GM12878 (cell line): ENCODE measurements at regions not wholly inside any gene's neighbourhood (a gene's known extent, or its start where the extent isn't known, plus 50 kb on each side); places are given as distances from the start of the nearest gene placed in this dataset.

Experiments used
- ATAC-seq: fragments of 200-7000 bp; cut with Tn5 transposase; 3 replicates; pipeline ENCODE4 v1.9.1; 2020; ENCODE audit warnings: mild to moderate bottlenecking, moderate library complexity
- BruUV-seq: library from RNA; stranded (reverse); fragments of 400-500 nt; replicated peaks from 2 replicates; lab custom pipeline; 2021; lab: Mats Ljungman, UMichigan
- CTCF ChIA-PET: fragments of 300-600 bp; sonication (Branson Sonifier 250); formaldehyde crosslinking; extraction: SDS; loops from one replicate; lab custom pipeline; 2021; ENCODE audit warnings: inconsistent platforms; lab: Yijun Ruan, JAX
- POLR2A ChIA-PET: fragments of 350-600 bp; formaldehyde crosslinking; extraction: SDS; loops from one replicate; lab custom pipeline; 2021; ENCODE audit warnings: inconsistent platforms; lab: Charles Lee
- RAD21 ChIA-PET: fragments of 300-600 bp; sonication (Branson Sonifier 250); formaldehyde crosslinking; loops from one replicate; lab custom pipeline; 2023; ENCODE audit warnings: antibody characterized with exemption; ENCODE audit not compliant: unreplicated experiment; lab: Charles Lee
- SMC1A ChIA-PET: fragments of 300-600 bp; sonication (Branson Sonifier 250); formaldehyde crosslinking; loops from one replicate; lab custom pipeline; 2023; ENCODE audit not compliant: unreplicated experiment, uncharacterized antibody; lab: Charles Lee
- DNase-seq: peaks from one replicate; pipeline ENCODE4 v3.0.0-alpha.2; 2011; ENCODE audit warnings: low read depth, low spot score
- FAIRE-seq: peaks from 3 replicates; lab custom pipeline; 2011; peaks lifted over from hg19 to GRCh38; lab: Jason Lieb, UNC
- H2AFZ ChIP-seq: 2 replicates; pipeline ENCODE4 v1.6.0; 2011; ENCODE audit warnings: low read depth, low read length, control low read depth; ENCODE audit not compliant: control insufficient read depth
- H3K27ac ChIP-seq: 2 replicates; pipeline ENCODE4 v1.5.1; 2011; ENCODE audit warnings: control low read depth; ENCODE audit not compliant: control insufficient read depth, insufficient read depth
- H3K27me3 ChIP-seq, 2 experiments: replicated peaks in 1 of 2; 2 replicates each; pipeline versions ENCODE4 v1.6.0 to v1.6.1; 2011; ENCODE audit warnings: low read length in 1 of 2; ENCODE audit not compliant: control insufficient read depth in 2 of 2, insufficient read depth in 2 of 2
- H3K36me3 ChIP-seq, 2 experiments: 2 replicates each; pipeline ENCODE4 v1.5.1; 2011; ENCODE audit warnings: low read length in 1 of 2; ENCODE audit not compliant: control insufficient read depth in 2 of 2, insufficient read depth in 2 of 2
- H3K4me1 ChIP-seq: 2 replicates; pipeline ENCODE4 v1.6.1; 2011; ENCODE audit warnings: mild to moderate bottlenecking, low read length, moderate library complexity, mixed read lengths; ENCODE audit not compliant: control insufficient read depth, insufficient read depth
- H3K4me2 ChIP-seq: 2 replicates; pipeline ENCODE4 v1.6.0; 2011; ENCODE audit warnings: control low read depth; ENCODE audit not compliant: control insufficient read depth, insufficient read depth
- H3K4me3 ChIP-seq: fragments of 200-600 bp; sonication (generic); 2 replicates; pipeline ENCODE4 v1.5.1; 2016
- H3K79me2 ChIP-seq: 2 replicates; pipeline ENCODE4 v1.6.0; 2011; ENCODE audit warnings: low read length; ENCODE audit not compliant: control insufficient read depth, insufficient read depth
- H3K9ac ChIP-seq: 2 replicates; pipeline ENCODE4 v1.8.0; 2011; ENCODE audit warnings: low read length, control low read depth, mixed read lengths; ENCODE audit not compliant: control insufficient read depth, insufficient read depth
- H3K9me3 ChIP-seq: replicated peaks from 3 replicates; pipeline ENCODE4 v1.5.1; 2011; ENCODE audit warnings: mild to moderate bottlenecking, low read length; ENCODE audit not compliant: control insufficient read depth, insufficient read depth
- H4K20me1 ChIP-seq: 2 replicates; pipeline ENCODE4 v1.6.0; 2011; ENCODE audit not compliant: control insufficient read depth, insufficient read depth
- ETV6 ChIP-seq, 2 experiments: fragments of 450-650 bp in 1 of 2; IDR thresholded peaks in 1 of 2; conservative IDR thresholded peaks in 1 of 2; 2 replicates each; pipeline ENCODE4 v1.6.1; 2014; ENCODE audit warnings: antibody characterized with exemption in 1 of 2, borderline replicate concordance in 1 of 2, low read depth in 1 of 2, mild to moderate bottlenecking in 1 of 2, moderate library complexity in 1 of 2
- FOS ChIP-seq: IDR thresholded peaks from 3 replicates; pipeline ENCODE4 v1.6.1; 2011; ENCODE audit warnings: borderline replicate concordance; ENCODE audit not compliant: insufficient read length; ENCODE audit errors: extremely low read depth
- FOXM1 ChIP-seq: IDR thresholded peaks from 2 replicates; pipeline ENCODE4 v1.6.1; 2012; ENCODE audit warnings: low read depth, mild to moderate bottlenecking, inconsistent platforms, low read length, moderate library complexity
- HDGF ChIP-seq: fragments of 450-650 bp; IDR thresholded peaks from 2 replicates; pipeline ENCODE4 v1.6.1; 2016; ENCODE audit warnings: antibody characterized with exemption
- JUNB ChIP-seq: IDR thresholded peaks from 2 replicates; pipeline ENCODE4 v1.6.1; 2016; ENCODE audit warnings: antibody characterized with exemption, mild to moderate bottlenecking
- NFYB ChIP-seq: IDR thresholded peaks from 2 replicates; pipeline ENCODE4 v1.6.1; 2011; ENCODE audit warnings: low read depth, mild to moderate bottlenecking, low read length, improper control_type of control experiment, moderate library complexity; ENCODE audit not compliant: insufficient read depth
- NR2C2 ChIP-seq: IDR thresholded peaks from 2 replicates; pipeline ENCODE4 v1.6.1; 2011; ENCODE audit warnings: borderline replicate concordance, low read depth; ENCODE audit not compliant: control insufficient read depth, insufficient read length
- POU2F2 ChIP-seq: IDR thresholded peaks from 3 replicates; pipeline ENCODE4 v1.6.1; 2011; ENCODE audit warnings: low read depth, mild to moderate bottlenecking, low read length, borderline replicate concordance
- RBBP5 ChIP-seq: fragments of 200-600 bp; sonication (generic); conservative IDR thresholded peaks from 2 replicates; pipeline ENCODE4 v1.6.1; 2016
- SPI1 ChIP-seq: IDR thresholded peaks from 2 replicates; pipeline ENCODE4 v1.6.1; 2011; ENCODE audit warnings: low read depth, mild to moderate bottlenecking, low read length, moderate library complexity, borderline replicate concordance; ENCODE audit not compliant: insufficient read depth
- TAF1 ChIP-seq: IDR thresholded peaks from 2 replicates; pipeline ENCODE4 v1.6.1; 2011; ENCODE audit warnings: mild to moderate bottlenecking, low read depth, low read length, borderline replicate concordance
- TARDBP ChIP-seq: IDR thresholded peaks from 2 replicates; pipeline ENCODE4 v1.6.1; 2016; ENCODE audit warnings: borderline replicate concordance
- YY1 ChIP-seq: IDR thresholded peaks from 2 replicates; pipeline ENCODE4 v1.6.1; 2011; ENCODE audit warnings: low read depth, mild to moderate bottlenecking, low read length
- ZNF217 ChIP-seq: fragments of 450-650 bp; IDR thresholded peaks from 2 replicates; pipeline ENCODE4 v1.6.1; 2017; ENCODE audit warnings: antibody characterized with exemption, mild to moderate bottlenecking
- WGBS: methylation state at CpG from one replicate; pipeline ENCODE4 v1.1.6; 2016; ENCODE audit warnings: low lambda C conversion rate; ENCODE audit not compliant: insufficient replicate concordance, insufficient coverage; ENCODE audit errors: missing lambda C conversion rate; 5-methylcytosine and 5-hydroxymethylcytosine counted together
- in situ Hi-C: fragments of 300-500 bp; cut with MboI; formaldehyde crosslinking; loops from 9 replicates; pipeline ENCODE4 v1.14.3; 2018; ENCODE audit warnings: mixed read lengths
- intact Hi-C: fragments of 100-400 bp; cut with micrococcal nuclease; formaldehyde crosslinking; loops from one replicate; pipeline ENCODE4 v1.14.2; 2022; ENCODE audit not compliant: unreplicated experiment
- TF ChIP-seq, protein P1 (sequence below): fragments of 450-650 bp; IDR thresholded peaks from 2 replicates; pipeline ENCODE4 v1.6.1; 2017; ENCODE audit warnings: borderline replicate concordance
- TF ChIP-seq, protein P2 (sequence below): fragments of 450-650 bp; IDR thresholded peaks from 2 replicates; pipeline ENCODE4 v1.6.1; 2017; ENCODE audit warnings: mild to moderate bottlenecking, moderate library complexity
- TF ChIP-seq, protein P3 (sequence below): IDR thresholded peaks from 2 replicates; pipeline ENCODE4 v1.6.1; 2012; ENCODE audit warnings: low read depth, low read length, improper control_type of control experiment

DNA sequence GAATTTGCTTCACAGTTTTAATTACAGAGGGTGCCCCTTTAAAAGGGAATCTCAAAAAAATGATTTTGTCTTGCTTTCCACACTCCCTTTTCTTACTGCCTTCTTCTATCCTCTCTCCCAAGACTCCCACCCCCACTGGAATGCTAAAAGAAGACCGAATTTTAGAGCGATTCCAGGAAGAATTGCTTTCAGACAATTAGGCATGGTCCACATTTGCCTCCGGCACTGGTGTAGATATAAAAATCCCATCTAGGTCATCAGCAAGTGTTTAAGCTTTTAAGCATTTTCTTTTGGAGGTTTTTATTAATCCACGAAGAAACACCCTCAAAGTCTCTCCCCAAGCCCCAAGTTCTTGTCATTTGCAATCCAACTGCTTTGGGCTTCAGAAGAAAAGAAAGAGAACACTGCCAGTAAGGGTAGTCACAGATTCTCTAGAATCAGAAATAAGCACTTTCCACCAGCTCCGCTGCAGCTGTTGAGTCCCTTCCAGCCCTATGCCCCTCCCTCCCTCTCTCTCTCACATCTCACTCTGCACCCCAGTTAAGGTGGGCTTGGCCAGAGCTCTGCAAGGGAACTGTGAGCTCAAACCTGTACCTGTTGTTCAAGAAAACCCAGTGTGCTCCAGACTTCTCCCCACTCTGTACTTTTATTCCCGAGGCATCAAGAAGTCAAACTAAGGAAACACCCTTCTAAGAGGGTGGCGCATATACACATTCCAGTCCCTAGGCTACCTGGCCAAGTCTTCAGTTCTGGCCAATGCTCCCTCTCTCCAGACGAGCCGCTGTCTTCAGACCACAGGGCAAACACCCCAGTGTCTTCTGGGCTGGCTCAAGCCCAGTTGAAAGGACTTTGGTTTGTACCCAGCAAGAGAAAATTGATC lies 170.2 kb downstream of the RGS9 start (continued):
- TF ChIP-seq POU2F2 (no peak), JUNB (no peak), RBBP5 (no peak), ETV6 (conservative IDR thresholded peaks at IDR 0.05 in 1 of 2, IDR thresholded peaks at IDR 0.05 in 1 of 2; ENCODE audit: borderline replicate concordance in 1 of 2, low read depth in 1 of 2) (no peak), ZNF217 (no peak)

DNA sequence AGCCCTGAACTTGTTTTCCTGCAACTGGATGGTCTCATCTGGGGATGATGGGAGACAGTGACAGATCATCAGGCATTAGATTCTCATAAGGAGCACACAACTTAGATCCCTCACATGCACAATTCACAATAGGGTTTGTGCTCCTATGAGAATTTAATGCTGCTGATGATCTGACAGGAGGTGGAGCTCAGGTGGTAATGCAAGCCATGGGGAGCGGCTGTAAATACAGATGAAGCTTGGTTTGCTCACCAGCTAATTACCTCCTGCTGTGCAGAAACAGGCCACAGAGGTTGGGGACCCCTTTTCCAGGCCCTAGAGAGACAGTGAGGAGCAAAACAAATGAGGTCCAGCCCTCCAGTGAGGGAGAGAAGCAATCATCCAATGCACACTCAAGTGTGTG lies 168.6 kb downstream of the RGS9 start:
- 30% methylated on average over 1 of the region's 1 CpG for WGBS
- in situ Hi-C loops, result no loop called here
- no peaks in the 10 kb centered on the region for H3K79me2 ChIP-seq
- no peaks in the 10 kb centered on the region for H3K36me3 ChIP-seq
- SMC1A ChIA-PET, result interaction anchor here (1.1 kb wide), 1 partner anchor 12 kb away, joined by 3 read pairs; no protein-coding TSS in a partner anchor
- H3K4me1 ChIP-seq, result no peaks in the 10 kb centered on the region
- CTCF ChIA-PET, result no interaction called here
- RAD21 ChIA-PET, result no interaction called here
- H2AFZ ChIP-seq, result no peak overlapping the region
- no peak overlapping the region for H3K9ac ChIP-seq
- H3K27me3 ChIP-seq, result no peaks in the 10 kb centered on the region; a peak in 1 of 4 replicates
- no peak overlapping the region for H3K4me2 ChIP-seq
- no peaks in the 10 kb centered on the region for H3K9me3 ChIP-seq
- no peak for FAIRE-seq
- BruUV-seq, result no TSS peak
- DNase-seq, result no peak
- H4K20me1 ChIP-seq, result no peaks in the 10 kb centered on the region
- no peak overlapping the region for H3K4me3 ChIP-seq
- H3K27ac ChIP-seq, result no peak overlapping the region
- intact Hi-C loops, result no loop called here
- no peak for ATAC-seq
- POLR2A ChIA-PET, result no interaction called here
- TF ChIP-seq FOS, result no peak
- TF ChIP-seq FOXM1, result no peak
- TF ChIP-seq NR2C2, result no peak
- TF ChIP-seq NFYB, result no peak
- no peak for TF ChIP-seq TAF1
- TF ChIP-seq SPI1, result no peak
- TF ChIP-seq, protein P1, sequence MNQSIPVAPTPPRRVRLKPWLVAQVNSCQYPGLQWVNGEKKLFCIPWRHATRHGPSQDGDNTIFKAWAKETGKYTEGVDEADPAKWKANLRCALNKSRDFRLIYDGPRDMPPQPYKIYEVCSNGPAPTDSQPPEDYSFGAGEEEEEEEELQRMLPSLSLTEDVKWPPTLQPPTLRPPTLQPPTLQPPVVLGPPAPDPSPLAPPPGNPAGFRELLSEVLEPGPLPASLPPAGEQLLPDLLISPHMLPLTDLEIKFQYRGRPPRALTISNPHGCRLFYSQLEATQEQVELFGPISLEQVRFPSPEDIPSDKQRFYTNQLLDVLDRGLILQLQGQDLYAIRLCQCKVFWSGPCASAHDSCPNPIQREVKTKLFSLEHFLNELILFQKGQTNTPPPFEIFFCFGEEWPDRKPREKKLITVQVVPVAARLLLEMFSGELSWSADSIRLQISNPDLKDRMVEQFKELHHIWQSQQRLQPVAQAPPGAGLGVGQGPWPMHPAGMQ, result no peak
- TF ChIP-seq TARDBP, result no peak
- no peak for TF ChIP-seq YY1
- TF ChIP-seq, protein P2, sequence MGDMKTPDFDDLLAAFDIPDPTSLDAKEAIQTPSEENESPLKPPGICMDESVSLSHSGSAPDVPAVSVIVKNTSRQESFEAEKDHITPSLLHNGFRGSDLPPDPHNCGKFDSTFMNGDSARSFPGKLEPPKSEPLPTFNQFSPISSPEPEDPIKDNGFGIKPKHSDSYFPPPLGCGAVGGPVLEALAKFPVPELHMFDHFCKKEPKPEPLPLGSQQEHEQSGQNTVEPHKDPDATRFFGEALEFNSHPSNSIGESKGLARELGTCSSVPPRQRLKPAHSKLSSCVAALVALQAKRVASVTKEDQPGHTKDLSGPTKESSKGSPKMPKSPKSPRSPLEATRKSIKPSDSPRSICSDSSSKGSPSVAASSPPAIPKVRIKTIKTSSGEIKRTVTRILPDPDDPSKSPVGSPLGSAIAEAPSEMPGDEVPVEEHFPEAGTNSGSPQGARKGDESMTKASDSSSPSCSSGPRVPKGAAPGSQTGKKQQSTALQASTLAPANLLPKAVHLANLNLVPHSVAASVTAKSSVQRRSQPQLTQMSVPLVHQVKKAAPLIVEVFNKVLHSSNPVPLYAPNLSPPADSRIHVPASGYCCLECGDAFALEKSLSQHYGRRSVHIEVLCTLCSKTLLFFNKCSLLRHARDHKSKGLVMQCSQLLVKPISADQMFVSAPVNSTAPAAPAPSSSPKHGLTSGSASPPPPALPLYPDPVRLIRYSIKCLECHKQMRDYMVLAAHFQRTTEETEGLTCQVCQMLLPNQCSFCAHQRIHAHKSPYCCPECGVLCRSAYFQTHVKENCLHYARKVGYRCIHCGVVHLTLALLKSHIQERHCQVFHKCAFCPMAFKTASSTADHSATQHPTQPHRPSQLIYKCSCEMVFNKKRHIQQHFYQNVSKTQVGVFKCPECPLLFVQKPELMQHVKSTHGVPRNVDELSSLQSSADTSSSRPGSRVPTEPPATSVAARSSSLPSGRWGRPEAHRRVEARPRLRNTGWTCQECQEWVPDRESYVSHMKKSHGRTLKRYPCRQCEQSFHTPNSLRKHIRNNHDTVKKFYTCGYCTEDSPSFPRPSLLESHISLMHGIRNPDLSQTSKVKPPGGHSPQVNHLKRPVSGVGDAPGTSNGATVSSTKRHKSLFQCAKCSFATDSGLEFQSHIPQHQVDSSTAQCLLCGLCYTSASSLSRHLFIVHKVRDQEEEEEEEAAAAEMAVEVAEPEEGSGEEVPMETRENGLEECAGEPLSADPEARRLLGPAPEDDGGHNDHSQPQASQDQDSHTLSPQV, result no peak
- TF ChIP-seq, protein P3, sequence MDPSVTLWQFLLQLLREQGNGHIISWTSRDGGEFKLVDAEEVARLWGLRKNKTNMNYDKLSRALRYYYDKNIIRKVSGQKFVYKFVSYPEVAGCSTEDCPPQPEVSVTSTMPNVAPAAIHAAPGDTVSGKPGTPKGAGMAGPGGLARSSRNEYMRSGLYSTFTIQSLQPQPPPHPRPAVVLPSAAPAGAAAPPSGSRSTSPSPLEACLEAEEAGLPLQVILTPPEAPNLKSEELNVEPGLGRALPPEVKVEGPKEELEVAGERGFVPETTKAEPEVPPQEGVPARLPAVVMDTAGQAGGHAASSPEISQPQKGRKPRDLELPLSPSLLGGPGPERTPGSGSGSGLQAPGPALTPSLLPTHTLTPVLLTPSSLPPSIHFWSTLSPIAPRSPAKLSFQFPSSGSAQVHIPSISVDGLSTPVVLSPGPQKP, result no peak
- TF ChIP-seq HDGF, result no peak
